IMR-90 (cell line): ENCODE measurements at regions not wholly inside any gene's neighbourhood (a gene's known extent, or its start where the extent isn't known, plus 50 kb on each side); places are given as distances from the start of the nearest gene placed in this dataset.

Experiments
- ATAC-seq: fragments of 200-7000 bp; cut with Tn5 transposase; 2 replicates; pipeline ENCODE4 v1.9.1; 2020; ENCODE audit warnings: low read depth, mild to moderate bottlenecking, moderate library complexity
- BruUV-seq: library from RNA; stranded (reverse); fragments of 400-500 nt; replicated peaks from 2 replicates; lab custom pipeline; 2021; lab: Mats Ljungman, UMichigan
- CTCF ChIA-PET: fragments of 300-600 bp; formaldehyde crosslinking; extraction: SDS; loops from one replicate; lab custom pipeline; 2021; ENCODE audit warnings: antibody characterized with exemption; lab: Yijun Ruan, JAX
- POLR2A ChIA-PET: fragments of 300-600 bp; sonication (Branson Sonifier 250); formaldehyde crosslinking; loops from one replicate; lab custom pipeline; 2022; ENCODE audit warnings: antibody characterized with exemption; ENCODE audit not compliant: unreplicated experiment; lab: Charles Lee
- DNase-seq: peaks from one replicate; pipeline ENCODE4 v3.0.0; 2013
- H2AFZ ChIP-seq: replicated peaks from 2 replicates; pipeline ENCODE3; 2013; ENCODE audit warnings: low read length, mild to moderate bottlenecking; ENCODE audit not compliant: poor library complexity
- H2AK5ac ChIP-seq: 2 replicates; pipeline ENCODE4 v1.6.1; 2013; ENCODE audit warnings: low read depth, low read length, inconsistent platforms
- H2AK9ac ChIP-seq: replicated peaks from 2 replicates; pipeline ENCODE3; 2013; ENCODE audit warnings: mild to moderate bottlenecking, low read depth, low read length, moderate library complexity; ENCODE audit not compliant: poor library complexity
- H2BK120ac ChIP-seq: 2 replicates; pipeline ENCODE4 v1.6.1; 2013; ENCODE audit warnings: low read depth, low read length, inconsistent platforms
- H2BK15ac ChIP-seq: 3 replicates; pipeline ENCODE4 v1.6.1; 2013; ENCODE audit warnings: low read depth, low read length, inconsistent platforms
- H2BK20ac ChIP-seq: 2 replicates; pipeline ENCODE4 v1.6.1; 2013; ENCODE audit warnings: low read depth, mild to moderate bottlenecking, inconsistent platforms, low read length, moderate library complexity
- H2BK5ac ChIP-seq: 2 replicates; pipeline ENCODE4 v1.6.1; 2013; ENCODE audit warnings: mild to moderate bottlenecking, low read depth, low read length, inconsistent platforms; ENCODE audit not compliant: poor library complexity, severe bottlenecking
- H3K14ac ChIP-seq: replicated peaks from 2 replicates; pipeline ENCODE4 v1.6.1; 2013; ENCODE audit warnings: low read depth, low read length, inconsistent platforms
- H3K18ac ChIP-seq: 2 replicates; pipeline ENCODE4 v1.6.1; 2013; ENCODE audit warnings: low read depth, low read length, control low read depth
- H3K23ac ChIP-seq: 2 replicates; pipeline ENCODE4 v1.6.1; 2013; ENCODE audit warnings: low read depth, low read length, inconsistent platforms
- H3K27ac ChIP-seq: 2 replicates; pipeline ENCODE4 v1.5.1; 2013; ENCODE audit warnings: mild to moderate bottlenecking, control low read depth, low read length; ENCODE audit not compliant: insufficient read depth
- H3K27me3 ChIP-seq: 2 replicates; pipeline ENCODE4 v1.6.1; 2013; ENCODE audit warnings: low read length; ENCODE audit not compliant: control insufficient read depth, insufficient read depth
- H3K36me3 ChIP-seq: 2 replicates; pipeline ENCODE4 v1.6.1; 2013; ENCODE audit warnings: low read length, mixed read lengths; ENCODE audit not compliant: control insufficient read depth, insufficient read depth
- H3K4ac ChIP-seq: 2 replicates; pipeline ENCODE4 v1.6.1; 2013; ENCODE audit warnings: low read depth, low read length, inconsistent platforms
- H3K4me1 ChIP-seq: 2 replicates; pipeline ENCODE4 v1.6.1; 2013; ENCODE audit warnings: low read length, mixed read lengths; ENCODE audit not compliant: control insufficient read depth, insufficient read depth
- H3K4me2 ChIP-seq: 2 replicates; pipeline ENCODE4 v1.6.1; 2013; ENCODE audit warnings: low read depth, mild to moderate bottlenecking, control low read depth, low read length, moderate library complexity
- H3K4me3 ChIP-seq: 2 replicates; pipeline ENCODE4 v1.5.1; 2013; ENCODE audit warnings: low read depth, mild to moderate bottlenecking, control low read depth, low read length, moderate library complexity; ENCODE audit not compliant: insufficient read depth
- H3K56ac ChIP-seq: 2 replicates; pipeline ENCODE4 v1.6.1; 2013; ENCODE audit warnings: low read length, inconsistent platforms; ENCODE audit not compliant: insufficient read depth; ENCODE audit errors: extremely low read depth
- H3K79me1 ChIP-seq, 2 experiments: 2 replicates each; pipeline ENCODE4 v1.6.1; 2013; ENCODE audit warnings: low read length in 2 of 2, inconsistent platforms in 1 of 2, low read depth in 1 of 2
- H3K9ac ChIP-seq: 2 replicates; pipeline ENCODE4 v1.6.1; 2013; ENCODE audit warnings: low read depth, low read length, control low read depth
- H3K9me1 ChIP-seq: 2 replicates; pipeline ENCODE4 v1.6.1; 2013; ENCODE audit warnings: low read length, inconsistent platforms; ENCODE audit not compliant: insufficient read depth
- H3K9me3 ChIP-seq: 2 replicates; pipeline ENCODE4 v1.6.1; 2013; ENCODE audit warnings: low read length; ENCODE audit not compliant: control insufficient read depth, insufficient read depth
- H4K20me1 ChIP-seq: 2 replicates; pipeline ENCODE4 v1.6.1; 2013; ENCODE audit warnings: low read length, inconsistent platforms; ENCODE audit not compliant: insufficient read depth
- H4K5ac ChIP-seq: 2 replicates; pipeline ENCODE4 v1.6.1; 2013; ENCODE audit warnings: mild to moderate bottlenecking, low read depth, low read length, control low read depth
- H4K8ac ChIP-seq, 2 experiments: 2 replicates each; pipeline ENCODE4 v1.6.1; 2013; ENCODE audit warnings: low read depth in 2 of 2, low read length in 2 of 2, control low read depth in 1 of 2, inconsistent platforms in 1 of 2
- H4K91ac ChIP-seq: 2 replicates; pipeline ENCODE4 v1.6.1; 2013; ENCODE audit warnings: low read depth, low read length, inconsistent platforms; ENCODE audit not compliant: insufficient read depth
- BHLHE40 ChIP-seq: fragments of 150-350 bp; IDR thresholded peaks from 2 replicates; pipeline ENCODE4 v1.6.1; 2016; ENCODE audit warnings: mild to moderate bottlenecking, low read depth, low read length
- CEBPB ChIP-seq: IDR thresholded peaks from 2 replicates; pipeline ENCODE4 v1.6.1; 2012; ENCODE audit warnings: low read depth, low read length, improper control_type of control experiment
- ELK1 ChIP-seq: fragments of 150-350 bp; IDR thresholded peaks from 2 replicates; pipeline ENCODE4 v1.6.1; 2016; ENCODE audit warnings: low read depth, mild to moderate bottlenecking, low read length, moderate library complexity, borderline replicate concordance
- MAZ ChIP-seq: IDR thresholded peaks from 2 replicates; pipeline ENCODE4 v1.6.1; 2012; ENCODE audit warnings: low read depth, mild to moderate bottlenecking, low read length, improper control_type of control experiment, moderate library complexity, borderline replicate concordance
- POLR2A ChIP-seq: IDR thresholded peaks from 2 replicates; pipeline ENCODE4 v1.6.1; 2012; ENCODE audit warnings: mild to moderate bottlenecking, low read depth, low read length
- SMC3 ChIP-seq: fragments of 150-350 bp; IDR thresholded peaks from 2 replicates; pipeline ENCODE4 v1.6.1; 2016; ENCODE audit warnings: low read depth, mild to moderate bottlenecking, antibody characterized with exemption, low read length, moderate library complexity
- WGBS, 2 experiments: methylation state at CpG; one replicate each; pipeline versions ENCODE4 v1.1.5 to v1.1.7; 2013; ENCODE audit warnings: missing lambda C conversion rate in 2 of 2; ENCODE audit not compliant: insufficient read length in 1 of 2; ENCODE audit errors: extremely low coverage in 2 of 2; 5-methylcytosine and 5-hydroxymethylcytosine counted together
- dilution Hi-C: fragments of 300-500 bp; cut with HindIII; formaldehyde crosslinking; loops from one replicate; pipeline ENCODE4 v1.14.3; 2018; ENCODE audit warnings: low sequenced_read_pairs; ENCODE audit not compliant: unreplicated experiment
- in situ Hi-C: fragments of 300-500 bp; cut with MboI; formaldehyde crosslinking; loops from 3 replicates; pipeline ENCODE4 v1.14.3; 2019; ENCODE audit warnings: low sequenced_read_pairs, inconsistent platforms, mixed read lengths
- intact Hi-C: fragments of 100-400 bp; cut with micrococcal nuclease; formaldehyde crosslinking; loops from 2 replicates; pipeline ENCODE4 v1.10.0; 2022

DNA sequence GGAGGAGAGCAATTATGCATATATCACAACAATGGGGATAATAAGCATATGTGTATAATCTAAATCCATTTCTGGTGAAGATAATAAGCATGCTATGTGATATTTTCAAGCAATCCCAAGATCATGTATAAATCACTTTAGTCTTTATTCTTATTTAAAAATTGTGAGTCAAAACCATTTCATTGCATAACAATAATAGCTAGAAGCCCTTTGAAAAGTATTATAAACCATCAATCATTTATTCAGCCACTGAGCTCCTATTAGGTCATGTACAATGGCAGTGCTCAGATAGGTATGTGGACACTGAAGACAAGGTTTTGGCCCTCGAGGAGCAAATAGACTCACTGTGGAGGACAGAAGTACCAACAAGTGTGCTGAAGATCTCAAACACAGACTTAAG, 113.1 kb downstream of the CDCA7 start:
- DNase-seq = no peak
- Histone ChIP-seq H3K14ac (no peak overlapping the region), H3K4ac (no peak overlapping the region), H4K20me1 (no peaks in the 10 kb centered on the region), H4K8ac (no peak overlapping the region), H2AK9ac (no peak overlapping the region), H2BK15ac (no peak overlapping the region), H3K27ac (no peak overlapping the region), H2BK5ac (no peak overlapping the region), H3K4me2 (no peak overlapping the region), H2BK20ac (no peak overlapping the region), H3K9me1 (no peaks in the 10 kb centered on the region), H4K91ac (no peak overlapping the region), H2AK5ac (no peak overlapping the region), H3K79me1 (no peaks in the 10 kb centered on the region), H3K4me1 (no peaks in the 10 kb centered on the region), H3K9ac (no peak overlapping the region), H2BK120ac (no peak overlapping the region), H3K27me3 (peaks cover 21% of the 10 kb centered on the region), H3K56ac (no peak overlapping the region), H3K18ac (no peak overlapping the region), H3K23ac (no peak overlapping the region), H4K5ac (no peak overlapping the region), H3K4me3 (no peak overlapping the region), H3K36me3 (no peaks in the 10 kb centered on the region), H3K9me3 (peaks cover 2% of the 10 kb centered on the region; the same call in 1 of the 2 replicates), H2AFZ (no peak overlapping the region)
- in situ Hi-C loops = no loop called here
- ChIA-PET POLR2A (interaction anchor here (0.6 kb wide), 1 partner anchor 564 kb away, joined by 5 read pairs; no protein-coding TSS in a partner anchor), CTCF (no interaction called here)
- intact Hi-C loops = no loop called here
- TF ChIP-seq ELK1 (no peak), MAZ (no peak), CEBPB (no peak), SMC3 (no peak), BHLHE40 (no peak), POLR2A (no peak)
- WGBS, 2 experiments = 17% methylated on average over 1 of the region's 1 CpG; no CpG with 5 or more reads in 1 of the 2 experiments
- dilution Hi-C loops = no loop called here
- ATAC-seq = no peak
- no TSS peak for BruUV-seq
